ENCODE measurements at regions not wholly inside any gene's neighbourhood (a gene's known extent, or its start where the extent isn't known, plus 50 kb on each side); places are given as distances from the start of the nearest gene placed in this dataset.

DNA sequence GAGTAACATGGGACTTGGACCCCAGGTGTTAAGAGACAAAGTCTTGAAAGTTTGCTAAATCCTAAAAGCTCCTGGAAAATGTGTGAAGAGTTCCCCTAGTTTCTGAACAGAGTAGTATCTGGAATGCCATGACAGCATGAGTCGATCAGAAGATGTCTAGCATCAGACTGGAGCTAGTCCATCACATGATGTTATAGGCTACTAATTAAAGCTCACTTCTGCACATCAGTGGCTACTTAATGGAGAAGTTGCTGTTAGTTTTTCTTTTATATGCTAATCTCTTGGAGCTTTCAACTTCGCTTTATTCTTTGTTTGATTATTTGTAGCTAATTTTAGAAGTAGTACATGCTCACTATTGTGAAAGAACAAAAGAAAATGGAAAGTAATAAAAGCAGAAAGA is 471.3 kb upstream of the KLF4 start:
- TF ChIP-seq, protein P1, sequence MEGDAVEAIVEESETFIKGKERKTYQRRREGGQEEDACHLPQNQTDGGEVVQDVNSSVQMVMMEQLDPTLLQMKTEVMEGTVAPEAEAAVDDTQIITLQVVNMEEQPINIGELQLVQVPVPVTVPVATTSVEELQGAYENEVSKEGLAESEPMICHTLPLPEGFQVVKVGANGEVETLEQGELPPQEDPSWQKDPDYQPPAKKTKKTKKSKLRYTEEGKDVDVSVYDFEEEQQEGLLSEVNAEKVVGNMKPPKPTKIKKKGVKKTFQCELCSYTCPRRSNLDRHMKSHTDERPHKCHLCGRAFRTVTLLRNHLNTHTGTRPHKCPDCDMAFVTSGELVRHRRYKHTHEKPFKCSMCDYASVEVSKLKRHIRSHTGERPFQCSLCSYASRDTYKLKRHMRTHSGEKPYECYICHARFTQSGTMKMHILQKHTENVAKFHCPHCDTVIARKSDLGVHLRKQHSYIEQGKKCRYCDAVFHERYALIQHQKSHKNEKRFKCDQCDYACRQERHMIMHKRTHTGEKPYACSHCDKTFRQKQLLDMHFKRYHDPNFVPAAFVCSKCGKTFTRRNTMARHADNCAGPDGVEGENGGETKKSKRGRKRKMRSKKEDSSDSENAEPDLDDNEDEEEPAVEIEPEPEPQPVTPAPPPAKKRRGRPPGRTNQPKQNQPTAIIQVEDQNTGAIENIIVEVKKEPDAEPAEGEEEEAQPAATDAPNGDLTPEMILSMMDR (IDR thresholded peaks at IDR 0.05; ENCODE audit: extremely low read depth, missing control alignments) = no peak
- DNase-seq (ENCODE audit: low spot score) = no peak

DNA sequence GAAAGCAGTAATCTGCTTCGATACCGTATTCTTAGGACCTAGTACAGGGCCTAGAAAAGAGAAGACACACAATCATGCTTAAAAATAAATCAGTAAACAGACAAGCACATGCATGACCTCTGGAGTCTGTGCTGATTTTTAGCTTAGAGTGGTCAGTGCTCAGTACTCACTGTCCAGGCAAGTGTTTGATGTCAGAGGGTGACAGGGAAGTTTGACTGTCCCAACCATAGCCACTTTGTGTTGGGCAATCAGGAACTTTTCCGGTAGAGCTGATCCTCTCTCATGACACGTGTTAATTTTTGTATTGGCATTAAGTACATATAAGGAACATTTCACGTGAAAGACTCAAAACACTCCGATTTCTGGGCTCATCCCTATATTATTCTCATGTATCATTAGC is 464.7 kb upstream of the KLF4 start:
- TF ChIP-seq, protein P1 (IDR thresholded peaks at IDR 0.05; ENCODE audit: extremely low read depth, missing control alignments) = no peak
- no peak for DNase-seq (ENCODE audit: low spot score)

GRCh38 chr9:107953556-107954125 is 464.1 kb upstream of the KLF4 start:
- no peak for DNase-seq (ENCODE audit: low spot score)
- TF ChIP-seq, protein P1 (IDR thresholded peaks at IDR 0.05; ENCODE audit: extremely low read depth, missing control alignments) = no peak

- no peak for DNase-seq (ENCODE audit: low spot score)
- TF ChIP-seq, protein P1 (IDR thresholded peaks at IDR 0.05; ENCODE audit: extremely low read depth, missing control alignments) = no peak
These were observed 463.2 kb upstream of the KLF4 start for GRCh38 chr9:107952773-107953172.

GRCh38 chr9:107951511-107951910 is 461.9 kb upstream of the KLF4 start:
- DNase-seq (ENCODE audit: low spot score) = no peak
- TF ChIP-seq, protein P1 (IDR thresholded peaks at IDR 0.05; ENCODE audit: extremely low read depth, missing control alignments) = no peak

DNA sequence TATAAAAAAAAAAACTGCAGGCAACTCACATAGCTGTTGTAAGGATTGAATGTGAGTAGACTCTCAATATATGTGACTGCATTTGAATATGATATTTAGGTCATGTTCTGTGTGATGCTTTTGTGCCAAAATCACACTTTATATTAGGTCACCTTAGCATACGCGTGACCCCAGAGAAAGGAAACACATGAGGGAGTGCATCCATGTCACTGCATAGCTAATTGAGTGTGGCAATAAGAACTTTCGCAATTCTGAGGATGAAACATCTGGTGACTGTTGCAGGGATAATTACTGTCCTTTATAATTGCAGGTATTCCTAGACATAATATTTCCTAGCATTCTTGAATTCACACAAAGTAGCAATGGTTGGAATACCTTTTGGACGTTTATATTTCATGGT is 459.5 kb upstream of the KLF4 start:
- TF ChIP-seq, protein P1 (IDR thresholded peaks at IDR 0.05; ENCODE audit: extremely low read depth, missing control alignments) = no peak
- no peak for DNase-seq (ENCODE audit: low spot score)

GRCh38 chr9:107948601-107949000 is 459.0 kb upstream of the KLF4 start:
- DNase-seq (ENCODE audit: low spot score) = no peak
- TF ChIP-seq, protein P1 (IDR thresholded peaks at IDR 0.05; ENCODE audit: extremely low read depth, missing control alignments) = no peak
